Caco-2 (cell line): ENCODE measurements at regions not wholly inside any gene's neighbourhood (a gene's known extent, or its start where the extent isn't known, plus 50 kb on each side); places are given as distances from the start of the nearest gene placed in this dataset.
"Not testable (repeated sequence)": the region's sequence is repeated elsewhere in the genome, so short reads cannot be mapped to it uniquely, and the experiment has no call there.

Experiments used
- BruUV-seq: library from RNA; stranded (reverse); fragments of 400-500 nt; replicated peaks from 2 replicates; lab custom pipeline; 2021; lab: Mats Ljungman, UMichigan
- CTCF ChIA-PET: fragments of 300-600 bp; sonication (Branson Sonifier 250); formaldehyde crosslinking; loops from one replicate; lab custom pipeline; 2022; ENCODE audit warnings: antibody characterized with exemption; lab: Charles Lee
- POLR2A ChIA-PET: fragments of 300-600 bp; sonication (Branson Sonifier 250); formaldehyde crosslinking; loops from one replicate; lab custom pipeline; 2022; ENCODE audit warnings: antibody characterized with exemption; lab: Charles Lee
- DNase-seq, 2 experiments: peaks; one replicate each; pipeline versions ENCODE4 v3.0.0 to v3.0.0-alpha.2; 2020 to 2022
- H3K27me3 ChIP-seq: replicated peaks from 2 replicates; pipeline ENCODE4 v1.6.0; 2011; ENCODE audit warnings: low read length; ENCODE audit not compliant: control insufficient read depth, insufficient read depth
- H3K36me3 ChIP-seq: 2 replicates; pipeline ENCODE4 v1.5.1; 2011; ENCODE audit warnings: low read length; ENCODE audit not compliant: control insufficient read depth, insufficient read depth
- H3K4me1 ChIP-seq: fragments of 250-450 bp; sonication (Bioruptor Pico); 2 replicates; pipeline ENCODE4 v1.5.1; 2020; ENCODE audit warnings: mild to moderate bottlenecking
- H3K4me3 ChIP-seq: 2 replicates; pipeline ENCODE4 v1.5.1; 2011; ENCODE audit warnings: low read depth, mild to moderate bottlenecking, control low read depth, low read length
- H3K9me3 ChIP-seq: fragments of 250-450 bp; sonication (Bioruptor Pico); 2 replicates; pipeline ENCODE4 v1.5.1; 2020; ENCODE audit warnings: mild to moderate bottlenecking, moderate library complexity
- H3K27ac Mint-ChIP-seq: one replicate; pipeline ENCODE4 v1.8.0; 2022; ENCODE audit warnings: mixed read lengths; ENCODE audit not compliant: unreplicated experiment
- H3K27me3 Mint-ChIP-seq: one replicate; pipeline ENCODE4 v1.8.0; 2022; ENCODE audit warnings: mixed read lengths; ENCODE audit not compliant: insufficient read depth, unreplicated experiment
- H3K36me3 Mint-ChIP-seq: one replicate; pipeline ENCODE4 v1.8.0; 2022; ENCODE audit warnings: mild to moderate bottlenecking, mixed read lengths; ENCODE audit not compliant: insufficient read depth, unreplicated experiment
- H3K4me1 Mint-ChIP-seq: one replicate; pipeline ENCODE4 v1.8.0; 2022; ENCODE audit warnings: low read depth, mixed read lengths; ENCODE audit not compliant: unreplicated experiment
- H3K4me3 Mint-ChIP-seq: one replicate; pipeline ENCODE4 v1.8.0; 2022; ENCODE audit warnings: mild to moderate bottlenecking, moderate library complexity, mixed read lengths; ENCODE audit not compliant: unreplicated experiment
- H3K9me3 Mint-ChIP-seq: one replicate; pipeline ENCODE4 v1.8.0; 2022; ENCODE audit warnings: mixed read lengths; ENCODE audit not compliant: unreplicated experiment
- intact Hi-C: fragments of 100-400 bp; cut with micrococcal nuclease; formaldehyde crosslinking; loops from one replicate; pipeline ENCODE4 v1.10.0; 2022; ENCODE audit not compliant: unreplicated experiment
- TF ChIP-seq, protein P1 (sequence below), 2 experiments: fragments of 200-600 bp in 1 of 2; IDR thresholded peaks; 1 replicate in 1 of 2; 2 replicates in 1 of 2; pipeline versions ENCODE4 v1.5.1 to v1.8.0; 2011 to 2022; ENCODE audit warnings: antibody characterized with exemption in 1 of 2, control low read depth in 1 of 2, inconsistent platforms in 1 of 2, low read depth in 1 of 2, low read length in 1 of 2, mild to moderate bottlenecking in 1 of 2, moderate library complexity in 1 of 2; ENCODE audit not compliant: insufficient read depth in 1 of 2, severe bottlenecking in 1 of 2, unreplicated experiment in 1 of 2

DNA sequence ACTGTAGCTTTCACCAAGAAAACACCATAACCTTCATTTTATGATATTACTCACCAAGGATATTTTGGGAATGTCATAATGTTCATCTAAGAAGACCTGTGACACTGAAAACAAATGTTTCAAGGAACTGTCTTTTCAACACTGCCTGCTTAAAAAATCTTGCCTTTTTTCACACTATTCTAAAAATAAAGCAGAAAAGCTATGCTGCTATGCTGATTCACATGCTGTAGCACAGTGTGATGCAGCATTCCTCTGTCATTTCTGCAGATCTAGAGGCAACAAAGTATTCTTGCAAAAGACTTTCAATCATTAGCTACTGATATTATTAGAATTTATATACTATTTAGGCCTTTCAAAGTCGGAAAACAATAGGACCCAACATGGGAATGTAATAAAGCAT is 525.7 kb downstream of the UQCRFS1 start:
- H3K9me3 ChIP-seq: no peaks in the 10 kb centered on the region; the same call in 1 of the 2 replicates
- BruUV-seq: no TSS peak
- Mint-ChIP-seq H3K27me3 (no peaks in the 10 kb centered on the region), H3K4me3 (no peak overlapping the region), H3K36me3 (no peaks in the 10 kb centered on the region), H3K27ac (no peak overlapping the region), H3K4me1 (no peaks in the 10 kb centered on the region), H3K9me3 (no peaks in the 10 kb centered on the region)
- no peak for DNase-seq
- POLR2A ChIA-PET: no interaction called here
- no peaks in the 10 kb centered on the region for H3K27me3 ChIP-seq
- no peak overlapping the region for H3K4me3 ChIP-seq
- no peaks in the 10 kb centered on the region for H3K36me3 ChIP-seq
- CTCF ChIA-PET: no interaction called here
- TF ChIP-seq, protein P1, sequence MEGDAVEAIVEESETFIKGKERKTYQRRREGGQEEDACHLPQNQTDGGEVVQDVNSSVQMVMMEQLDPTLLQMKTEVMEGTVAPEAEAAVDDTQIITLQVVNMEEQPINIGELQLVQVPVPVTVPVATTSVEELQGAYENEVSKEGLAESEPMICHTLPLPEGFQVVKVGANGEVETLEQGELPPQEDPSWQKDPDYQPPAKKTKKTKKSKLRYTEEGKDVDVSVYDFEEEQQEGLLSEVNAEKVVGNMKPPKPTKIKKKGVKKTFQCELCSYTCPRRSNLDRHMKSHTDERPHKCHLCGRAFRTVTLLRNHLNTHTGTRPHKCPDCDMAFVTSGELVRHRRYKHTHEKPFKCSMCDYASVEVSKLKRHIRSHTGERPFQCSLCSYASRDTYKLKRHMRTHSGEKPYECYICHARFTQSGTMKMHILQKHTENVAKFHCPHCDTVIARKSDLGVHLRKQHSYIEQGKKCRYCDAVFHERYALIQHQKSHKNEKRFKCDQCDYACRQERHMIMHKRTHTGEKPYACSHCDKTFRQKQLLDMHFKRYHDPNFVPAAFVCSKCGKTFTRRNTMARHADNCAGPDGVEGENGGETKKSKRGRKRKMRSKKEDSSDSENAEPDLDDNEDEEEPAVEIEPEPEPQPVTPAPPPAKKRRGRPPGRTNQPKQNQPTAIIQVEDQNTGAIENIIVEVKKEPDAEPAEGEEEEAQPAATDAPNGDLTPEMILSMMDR (IDR thresholded peaks at IDR 0.05; ENCODE audit: insufficient read depth in 1 of 2, low read depth in 1 of 2, low read length in 1 of 2, severe bottlenecking in 1 of 2, unreplicated experiment in 1 of 2): no peak
- intact Hi-C loops: no loop called here
- no peaks in the 10 kb centered on the region for H3K4me1 ChIP-seq

DNA sequence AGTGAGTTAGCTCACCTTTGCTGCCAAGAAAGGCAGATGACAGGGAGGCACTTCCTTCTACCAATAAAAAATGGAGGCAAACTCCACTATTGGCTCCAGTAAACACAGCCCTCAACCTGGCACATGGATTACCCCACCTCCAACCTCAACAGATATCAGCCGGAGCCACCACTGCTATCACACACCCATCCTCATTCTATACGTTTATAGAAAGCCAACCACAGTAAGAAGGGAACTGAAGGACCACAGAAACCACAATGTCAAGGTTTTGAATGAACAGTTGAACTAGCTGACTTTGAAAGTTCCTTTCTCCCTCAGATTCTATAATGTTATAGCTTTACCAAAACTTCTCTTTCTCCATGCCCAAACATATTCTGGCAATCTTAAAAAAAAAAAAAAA is 526.2 kb downstream of the UQCRFS1 start:
- H3K27me3 Mint-ChIP-seq: no peaks in the 10 kb centered on the region
- H3K4me3 Mint-ChIP-seq: no peak overlapping the region
- DNase-seq: no peak
- intact Hi-C loops: no loop called here
- ChIA-PET POLR2A (no interaction called here), CTCF (no interaction called here)
- H3K27ac Mint-ChIP-seq: no peak overlapping the region
- H3K36me3 Mint-ChIP-seq: no peaks in the 10 kb centered on the region
- no peaks in the 10 kb centered on the region for H3K9me3 Mint-ChIP-seq
- no peaks in the 10 kb centered on the region for H3K36me3 ChIP-seq
- no peaks in the 10 kb centered on the region; the same call in 1 of the 2 replicates for H3K9me3 ChIP-seq
- H3K4me1 Mint-ChIP-seq: no peaks in the 10 kb centered on the region
- H3K4me1 ChIP-seq: no peaks in the 10 kb centered on the region
- H3K27me3 ChIP-seq: no peaks in the 10 kb centered on the region
- H3K4me3 ChIP-seq: no peak overlapping the region
- no TSS peak for BruUV-seq
- TF ChIP-seq, protein P1 (IDR thresholded peaks at IDR 0.05; ENCODE audit: insufficient read depth in 1 of 2, low read depth in 1 of 2, low read length in 1 of 2, severe bottlenecking in 1 of 2, unreplicated experiment in 1 of 2): no peak

DNA sequence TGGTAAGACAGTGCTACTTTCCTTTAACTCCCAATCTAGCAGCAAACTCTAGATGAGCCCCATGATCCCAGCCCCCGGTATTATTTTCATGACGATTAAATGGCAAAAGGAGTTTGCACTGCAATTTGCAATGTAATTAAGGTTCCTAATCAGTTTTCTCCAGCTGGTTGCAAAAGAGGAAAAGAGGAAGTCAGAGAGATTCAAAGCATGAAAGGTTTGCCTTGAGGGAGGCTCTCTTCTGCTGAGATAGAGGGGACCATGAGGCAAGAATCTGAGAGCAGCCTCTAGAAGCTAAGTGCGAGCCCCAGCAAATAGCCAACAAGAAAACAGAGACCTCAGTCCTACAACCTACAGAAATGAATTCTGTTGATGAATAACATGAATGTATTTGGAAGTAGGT is 527.1 kb downstream of the UQCRFS1 start:
- H3K4me3 ChIP-seq: no peak overlapping the region
- Mint-ChIP-seq H3K4me1 (no peaks in the 10 kb centered on the region), H3K4me3 (no peak overlapping the region), H3K36me3 (no peaks in the 10 kb centered on the region), H3K27me3 (no peaks in the 10 kb centered on the region), H3K27ac (no peak overlapping the region), H3K9me3 (no peaks in the 10 kb centered on the region)
- no peaks in the 10 kb centered on the region for H3K4me1 ChIP-seq
- H3K9me3 ChIP-seq: no peaks in the 10 kb centered on the region; the same call in 1 of the 2 replicates
- DNase-seq: no peak
- H3K27me3 ChIP-seq: no peaks in the 10 kb centered on the region
- POLR2A ChIA-PET: no interaction called here
- intact Hi-C loops: no loop called here
- no peaks in the 10 kb centered on the region for H3K36me3 ChIP-seq
- CTCF ChIA-PET: no interaction called here
- TF ChIP-seq, protein P1 (IDR thresholded peaks at IDR 0.05; ENCODE audit: insufficient read depth in 1 of 2, low read depth in 1 of 2, low read length in 1 of 2, severe bottlenecking in 1 of 2, unreplicated experiment in 1 of 2): no peak
- BruUV-seq: no TSS peak

DNA sequence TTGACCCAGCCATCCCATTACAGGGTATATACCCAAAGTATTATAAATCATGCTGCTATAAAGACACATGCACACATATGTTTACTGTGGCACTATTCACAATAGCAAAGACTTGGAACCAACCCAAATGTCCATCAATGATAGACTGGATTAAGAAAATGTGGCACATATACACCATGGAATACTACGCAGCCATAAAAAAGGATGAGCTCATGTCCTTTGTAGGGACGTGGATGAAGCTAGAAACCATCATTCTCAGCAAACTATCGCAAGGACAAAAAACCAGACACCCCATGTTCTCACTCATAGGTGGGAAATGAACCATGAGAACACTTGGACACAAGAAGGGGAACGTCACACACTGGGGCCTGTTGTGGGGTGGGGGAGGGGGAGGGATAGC is 527.9 kb downstream of the UQCRFS1 start:
- H3K4me3 ChIP-seq, H3K9me3 Mint-ChIP-seq, H3K9me3 ChIP-seq, H3K36me3 ChIP-seq, DNase-seq, H3K27ac Mint-ChIP-seq, H3K27me3 ChIP-seq, H3K4me3 Mint-ChIP-seq, POLR2A ChIA-PET, BruUV-seq, H3K4me1 Mint-ChIP-seq, H3K27me3 Mint-ChIP-seq, H3K4me1 ChIP-seq, intact Hi-C loops, H3K36me3 Mint-ChIP-seq, CTCF ChIA-PET: not testable (repeated sequence)
